HCT116 (cell line): ENCODE measurements at regions not wholly inside any gene's neighbourhood (a gene's known extent, or its start where the extent isn't known, plus 50 kb on each side); places are given as distances from the start of the nearest gene placed in this dataset.

Experiments used
- ATAC-seq: fragments of 200-7000 bp; cut with Tn5 transposase; 2 replicates; pipeline ENCODE4 v1.9.1; 2020; ENCODE audit warnings: mild to moderate bottlenecking, moderate library complexity
- BruUV-seq: library from RNA; stranded (reverse); fragments of 400-500 nt; replicated peaks from 2 replicates; lab custom pipeline; 2021; lab: Mats Ljungman, UMichigan
- CTCF ChIA-PET: fragments of 300-600 bp; sonication (Branson Sonifier 250); formaldehyde crosslinking; loops from one replicate; lab custom pipeline; 2021; ENCODE audit warnings: antibody characterized with exemption; lab: Charles Lee
- POLR2A ChIA-PET: fragments of 300-600, 350-600 bp; sonication (Branson Sonifier 250); formaldehyde crosslinking; loops from one replicate; lab custom pipeline; 2021; ENCODE audit warnings: antibody characterized with exemption; lab: Charles Lee
- RAD21 ChIA-PET, 2 experiments: fragments of 300-600 bp; sonication (Branson Sonifier 250); formaldehyde crosslinking; loops; one replicate each; lab custom pipeline; 2023; ENCODE audit warnings: low total read pairs in 2 of 2; ENCODE audit not compliant: uncharacterized antibody in 2 of 2, unreplicated experiment in 2 of 2, low non-redundant PET in 1 of 2; lab: Charles Lee
- DNase-seq: peaks from one replicate; pipeline ENCODE4 v3.0.0-alpha.2; 2010; ENCODE audit warnings: low read depth, low spot score
- H2AFZ ChIP-seq: fragments of 200-600 bp; shearing (Covaris generic), sonication (generic); 2 replicates; pipeline ENCODE4 v1.6.1; 2017; ENCODE audit warnings: low read depth, mixed run types, mixed read lengths, antibody characterized with exemption, low read length; ENCODE audit not compliant: poor library complexity, severe bottlenecking
- H3K27ac ChIP-seq: 2 replicates; pipeline ENCODE4 v1.5.1; 2012; ENCODE audit warnings: low read depth, low read length
- H3K27me3 ChIP-seq: fragments of 200-600 bp; sonication (generic); 2 replicates; pipeline ENCODE4 v1.6.1; 2016; ENCODE audit warnings: mixed run types, low read length, mixed read lengths; ENCODE audit not compliant: insufficient read depth
- H3K36me3 ChIP-seq, 2 experiments: fragments of 200-500 bp in 1 of 2; fragments of 200-600 bp in 1 of 2; sonication (Bioruptor generic) in 1 of 2; sonication (generic) in 1 of 2; 2 replicates each; pipeline versions ENCODE4 v1.5.1 to v1.6.1; 2014 to 2016; ENCODE audit warnings: low read length in 2 of 2, inconsistent platforms in 1 of 2, mixed read lengths in 1 of 2, mixed run types in 1 of 2; ENCODE audit not compliant: insufficient read depth in 2 of 2, control insufficient read depth in 1 of 2
- H3K4me1 ChIP-seq, 2 experiments: fragments of 200-600 bp in 1 of 2; sonication (generic) in 1 of 2; 2 replicates each; pipeline versions ENCODE4 v1.5.1 to v1.6.1; 2012 to 2017; ENCODE audit warnings: low read length in 2 of 2, inconsistent platforms in 1 of 2, mild to moderate bottlenecking in 1 of 2, mixed read lengths in 1 of 2, mixed run types in 1 of 2, moderate library complexity in 1 of 2; ENCODE audit not compliant: insufficient read depth in 2 of 2, control insufficient read depth in 1 of 2
- H3K4me2 ChIP-seq: fragments of 200-600 bp; sonication (generic); 2 replicates; pipeline ENCODE4 v1.6.1; 2017; ENCODE audit warnings: mixed run types, low read length, mixed read lengths
- H3K4me3 ChIP-seq, 2 experiments: fragments of 200-600 bp in 1 of 2; sonication (generic) in 1 of 2; replicated peaks in 1 of 2; 2 replicates each; pipeline ENCODE4 v1.5.1; 2011 to 2016; ENCODE audit warnings: low read length in 2 of 2, control low read depth in 1 of 2, low read depth in 1 of 2, mild to moderate bottlenecking in 1 of 2, mixed read lengths in 1 of 2, mixed run types in 1 of 2
- H3K79me2 ChIP-seq: fragments of 200-600 bp; sonication (generic); 2 replicates; pipeline ENCODE4 v1.6.1; 2017; ENCODE audit warnings: mild to moderate bottlenecking, mixed run types, low read length, moderate library complexity, mixed read lengths; ENCODE audit not compliant: insufficient read depth
- H3K9ac ChIP-seq: fragments of 200-600 bp; sonication (generic); 2 replicates; pipeline ENCODE4 v1.6.1; 2016; ENCODE audit warnings: low read length, mixed read lengths
- H3K9me2 ChIP-seq: fragments of 200-600 bp; sonication (generic), shearing (Covaris generic); 2 replicates; pipeline ENCODE4 v1.6.1; 2017; ENCODE audit warnings: mixed run types, mild to moderate bottlenecking, moderate library complexity; ENCODE audit not compliant: insufficient read depth
- H3K9me3 ChIP-seq, 2 experiments: fragments of 200-500 bp in 1 of 2; fragments of 200-600 bp in 1 of 2; sonication (Bioruptor generic) in 1 of 2; sonication (generic) in 1 of 2; 2 replicates each; pipeline ENCODE4 v1.6.1; 2014 to 2017; ENCODE audit warnings: low read length in 2 of 2, mixed read lengths in 2 of 2, inconsistent platforms in 1 of 2, low read depth in 1 of 2, mild to moderate bottlenecking in 1 of 2, mixed run types in 1 of 2, moderate library complexity in 1 of 2; ENCODE audit not compliant: control insufficient read depth in 1 of 2, insufficient read depth in 1 of 2
- H4K20me1 ChIP-seq: fragments of 200-600 bp; sonication (generic), shearing (Covaris generic); 2 replicates; pipeline ENCODE4 v1.6.1; 2017; ENCODE audit warnings: mixed run types, mild to moderate bottlenecking, moderate library complexity; ENCODE audit not compliant: insufficient read depth
- CBX3 ChIP-seq: IDR thresholded peaks from 2 replicates; pipeline ENCODE4 v1.6.1; 2012; ENCODE audit warnings: low read depth
- EZH2 ChIP-seq: fragments of 200-600 bp; sonication (generic); IDR thresholded peaks from 2 replicates; pipeline ENCODE4 v1.6.1; 2017; ENCODE audit warnings: antibody characterized with exemption, mixed run types
- RAD21 ChIP-seq: IDR thresholded peaks from 2 replicates; pipeline ENCODE4 v1.6.1; 2012; ENCODE audit warnings: low read depth, mild to moderate bottlenecking
- TCF7L2 ChIP-seq: IDR thresholded peaks from 2 replicates; pipeline ENCODE4 v1.7.0; 2011; ENCODE audit warnings: borderline replicate concordance, inconsistent platforms; ENCODE audit not compliant: insufficient read depth, insufficient read length; ENCODE audit errors: extremely low read depth
- intact Hi-C: fragments of 100-400 bp; cut with micrococcal nuclease; formaldehyde crosslinking; loops from 2 replicates; pipeline ENCODE4 v1.10.0; 2022
- TF ChIP-seq, protein P1 (sequence below): IDR thresholded peaks from 2 replicates; pipeline ENCODE4 v1.6.1; 2012
- TF ChIP-seq, protein P2 (sequence below): IDR thresholded peaks from 2 replicates; pipeline ENCODE4 v1.6.1; 2011; ENCODE audit warnings: mild to moderate bottlenecking, low read length, moderate library complexity; ENCODE audit not compliant: insufficient replicate concordance; ENCODE audit errors: extremely low read depth
- TF ChIP-seq, protein P3 (sequence below): IDR thresholded peaks from 2 replicates; pipeline ENCODE4 v1.6.1; 2012

DNA sequence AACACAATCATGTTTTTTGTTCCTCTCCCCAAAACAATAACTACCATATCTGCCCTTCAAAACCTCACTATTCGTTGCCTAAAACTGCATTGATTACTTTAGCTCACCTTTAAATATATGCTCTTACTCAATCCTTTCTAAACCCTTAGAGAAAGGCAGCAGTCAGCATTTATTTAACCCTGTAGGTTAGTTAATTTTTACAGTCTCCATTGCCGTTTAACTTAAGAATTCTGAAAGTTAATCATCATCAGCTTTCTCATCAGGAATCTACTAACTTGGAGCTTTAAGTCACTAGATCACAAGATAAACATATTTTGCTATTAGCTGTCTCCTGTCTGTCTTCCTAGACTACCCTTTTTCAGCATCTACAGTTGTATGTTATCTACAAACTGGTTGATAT lies 991.9 kb downstream of the EPHA7 start:
- H3K4me3 ChIP-seq: no peak overlapping the region
- POLR2A ChIA-PET: no interaction called here

DNA sequence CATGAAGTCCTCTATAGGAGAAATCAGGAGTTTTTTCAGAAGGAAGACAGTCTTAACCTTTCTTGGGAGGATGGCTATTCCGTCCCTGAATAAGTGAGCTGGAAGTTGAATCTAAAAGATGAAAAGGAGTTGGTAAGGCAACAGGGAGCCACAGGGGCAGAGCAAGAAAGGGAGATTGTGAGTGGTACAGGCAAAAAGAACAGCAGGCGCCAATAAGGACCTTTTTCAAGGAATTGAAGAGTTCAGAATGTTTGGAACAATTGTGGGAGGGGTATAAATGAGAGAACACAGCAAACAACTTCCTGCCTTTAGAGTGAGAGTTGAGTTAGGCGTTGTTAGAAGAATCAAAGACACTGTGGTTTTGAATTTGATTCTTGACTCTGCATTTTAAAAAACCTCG lies 1003.7 kb downstream of the EPHA7 start:
- no TSS peak for BruUV-seq
- RAD21 ChIA-PET: no interaction called here
- intact Hi-C loops: no loop called here
- Histone ChIP-seq H3K9ac (no peak overlapping the region), H3K36me3 (no peaks in the 10 kb centered on the region), H3K27me3 (no peaks in the 10 kb centered on the region), H3K9me2 (no peaks in the 10 kb centered on the region), H3K79me2 (no peaks in the 10 kb centered on the region), H3K4me2 (no peak overlapping the region), H3K9me3 (peaks cover 5 to 24% of the 10 kb centered on the region in 2 experiments; a peak in 3 of 4 replicates), H2AFZ (no peak overlapping the region), H3K27ac (no peak overlapping the region)
- CTCF ChIA-PET: no interaction called here
- POLR2A ChIA-PET: no interaction called here
- ATAC-seq: no peak
- TF ChIP-seq RAD21: no peak
- TF ChIP-seq, protein P1, sequence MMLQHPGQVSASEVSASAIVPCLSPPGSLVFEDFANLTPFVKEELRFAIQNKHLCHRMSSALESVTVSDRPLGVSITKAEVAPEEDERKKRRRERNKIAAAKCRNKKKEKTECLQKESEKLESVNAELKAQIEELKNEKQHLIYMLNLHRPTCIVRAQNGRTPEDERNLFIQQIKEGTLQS: no peak
- TF ChIP-seq, protein P2, sequence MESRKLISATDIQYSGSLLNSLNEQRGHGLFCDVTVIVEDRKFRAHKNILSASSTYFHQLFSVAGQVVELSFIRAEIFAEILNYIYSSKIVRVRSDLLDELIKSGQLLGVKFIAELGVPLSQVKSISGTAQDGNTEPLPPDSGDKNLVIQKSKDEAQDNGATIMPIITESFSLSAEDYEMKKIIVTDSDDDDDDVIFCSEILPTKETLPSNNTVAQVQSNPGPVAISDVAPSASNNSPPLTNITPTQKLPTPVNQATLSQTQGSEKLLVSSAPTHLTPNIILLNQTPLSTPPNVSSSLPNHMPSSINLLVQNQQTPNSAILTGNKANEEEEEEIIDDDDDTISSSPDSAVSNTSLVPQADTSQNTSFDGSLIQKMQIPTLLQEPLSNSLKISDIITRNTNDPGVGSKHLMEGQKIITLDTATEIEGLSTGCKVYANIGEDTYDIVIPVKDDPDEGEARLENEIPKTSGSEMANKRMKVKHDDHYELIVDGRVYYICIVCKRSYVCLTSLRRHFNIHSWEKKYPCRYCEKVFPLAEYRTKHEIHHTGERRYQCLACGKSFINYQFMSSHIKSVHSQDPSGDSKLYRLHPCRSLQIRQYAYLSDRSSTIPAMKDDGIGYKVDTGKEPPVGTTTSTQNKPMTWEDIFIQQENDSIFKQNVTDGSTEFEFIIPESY: no peak
- no peak for TF ChIP-seq CBX3
- TF ChIP-seq TCF7L2: no peak
- TF ChIP-seq EZH2: no peak
- TF ChIP-seq, protein P3, sequence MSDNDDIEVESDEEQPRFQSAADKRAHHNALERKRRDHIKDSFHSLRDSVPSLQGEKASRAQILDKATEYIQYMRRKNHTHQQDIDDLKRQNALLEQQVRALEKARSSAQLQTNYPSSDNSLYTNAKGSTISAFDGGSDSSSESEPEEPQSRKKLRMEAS: no peak
- TF ChIP-seq, all 23 proteins: peak for 0
- no peak for DNase-seq
- Histone ChIP-seq H3K4me3 (no peak overlapping the region), H4K20me1 (no peaks in the 10 kb centered on the region), H3K4me1 (no peaks in the 10 kb centered on the region)

More for the DNA sequence above, 991.9 kb downstream of the EPHA7 start:
- Histone ChIP-seq H3K4me1 (no peaks in the 10 kb centered on the region), H3K4me2 (no peak overlapping the region), H3K79me2 (no peaks in the 10 kb centered on the region), H3K9me3 (peaks cover 0 to 3% of the 10 kb centered on the region in 2 experiments; a peak in 1 of 4 replicates), H3K27ac (no peak overlapping the region), H4K20me1 (no peaks in the 10 kb centered on the region), H3K9me2 (no peaks in the 10 kb centered on the region), H2AFZ (no peak overlapping the region), H3K36me3 (no peaks in the 10 kb centered on the region), H3K27me3 (no peaks in the 10 kb centered on the region), H3K9ac (no peak overlapping the region)
- intact Hi-C loops: no loop called here
- no TSS peak for BruUV-seq
- TF ChIP-seq, protein P2: no peak
- RAD21 ChIA-PET: no interaction called here
- DNase-seq (no peak), ATAC-seq (no peak)
- CTCF ChIA-PET: no interaction called here
